ENCODE measurements at regions not wholly inside any gene's neighbourhood (a gene's known extent, or its start where the extent isn't known, plus 50 kb on each side); places are given as distances from the start of the nearest gene placed in this dataset.

- Mint-ChIP-seq H3K36me3 (no peaks in the 10 kb centered on the region), H3K27me3 (no peaks in the 10 kb centered on the region), H3K27ac (no peak overlapping the region), H3K4me1 (no peaks in the 10 kb centered on the region), H3K4me3 (no peak overlapping the region), H3K9me3 (peaks cover 0 to 1% (median 0%) of the 10 kb centered on the region in 7 donors)
- no peak for ATAC-seq (ENCODE audit: low read depth in 2 of 2)
- DNase-seq = no peak
Measured at GRCh38 chr3:29033511-29033910, 247.4 kb upstream of the RBMS3 start.

GRCh38 chr3:29050155-29050554 is 230.7 kb upstream of the RBMS3 start:
- Mint-ChIP-seq H3K27me3 (no peaks in the 10 kb centered on the region), H3K4me1 (no peaks in the 10 kb centered on the region), H3K4me3 (no peak overlapping the region), H3K27ac (no peak overlapping the region), H3K36me3 (no peaks in the 10 kb centered on the region), H3K9me3 (peaks cover 0 to 29% (median 10%) of the 10 kb centered on the region in 7 donors)
- ATAC-seq (ENCODE audit: low read depth in 2 of 2) = no peak
- DNase-seq = no peak

- peaks cover 0 to 59% (median 15%) of the 10 kb centered on the region in 7 donors for H3K9me3 Mint-ChIP-seq
- H3K36me3 Mint-ChIP-seq = no peaks in the 10 kb centered on the region
- no peaks in the 10 kb centered on the region for H3K4me1 Mint-ChIP-seq
- no peak for ATAC-seq (ENCODE audit: low read depth in 2 of 2)
- no peaks in the 10 kb centered on the region for H3K27me3 Mint-ChIP-seq
- no peak for DNase-seq
- no peak overlapping the region for H3K4me3 Mint-ChIP-seq
- no peak overlapping the region for H3K27ac Mint-ChIP-seq
Measured at GRCh38 chr3:29057326-29057725, 223.5 kb upstream of the RBMS3 start.

- ATAC-seq (ENCODE audit: low read depth in 2 of 2) (no peak), DNase-seq (no peak)
- no peak overlapping the region for H3K27ac Mint-ChIP-seq
- H3K27me3 Mint-ChIP-seq = no peaks in the 10 kb centered on the region
- H3K36me3 Mint-ChIP-seq = no peaks in the 10 kb centered on the region
- no peak overlapping the region for H3K4me3 Mint-ChIP-seq
- no peaks in the 10 kb centered on the region for H3K4me1 Mint-ChIP-seq
- H3K9me3 Mint-ChIP-seq = peaks cover 0 to 17% (median 8%) of the 10 kb centered on the region in 7 donors
Measured at GRCh38 chr3:29064085-29064484, 216.8 kb upstream of the RBMS3 start.

- no peaks in the 10 kb centered on the region for H3K4me1 Mint-ChIP-seq
- no peaks in the 10 kb centered on the region for H3K27me3 Mint-ChIP-seq
- no peaks in the 10 kb centered on the region for H3K36me3 Mint-ChIP-seq
- DNase-seq (no peak), ATAC-seq (ENCODE audit: low read depth in 2 of 2) (no peak)
- H3K27ac Mint-ChIP-seq = no peak overlapping the region
- H3K9me3 Mint-ChIP-seq = peaks cover 0 to 12% (median 0%) of the 10 kb centered on the region in 7 donors
- no peak overlapping the region for H3K4me3 Mint-ChIP-seq
Measured at GRCh38 chr3:29065211-29065785, 215.6 kb upstream of the RBMS3 start.

- no peak for ATAC-seq (ENCODE audit: low read depth in 2 of 2)
- Mint-ChIP-seq H3K27me3 (no peaks in the 10 kb centered on the region), H3K27ac (no peak overlapping the region), H3K4me3 (no peak overlapping the region), H3K4me1 (no peaks in the 10 kb centered on the region), H3K9me3 (peaks cover 0 to 9% (median 4%) of the 10 kb centered on the region in 7 donors), H3K36me3 (no peaks in the 10 kb centered on the region)
- DNase-seq = no peak
Measured at GRCh38 chr3:29067007-29067406, 213.9 kb upstream of the RBMS3 start.

GRCh38 chr3:29070959-29071634 is 209.8 kb upstream of the RBMS3 start:
- no peak for DNase-seq
- no peak for ATAC-seq (ENCODE audit: low read depth in 2 of 2)
- Mint-ChIP-seq H3K27ac (no peak overlapping the region), H3K9me3 (peaks cover 0 to 16% (median 6%) of the 10 kb centered on the region in 7 donors), H3K4me3 (no peak overlapping the region), H3K36me3 (no peaks in the 10 kb centered on the region), H3K4me1 (no peaks in the 10 kb centered on the region), H3K27me3 (no peaks in the 10 kb centered on the region)

DNA sequence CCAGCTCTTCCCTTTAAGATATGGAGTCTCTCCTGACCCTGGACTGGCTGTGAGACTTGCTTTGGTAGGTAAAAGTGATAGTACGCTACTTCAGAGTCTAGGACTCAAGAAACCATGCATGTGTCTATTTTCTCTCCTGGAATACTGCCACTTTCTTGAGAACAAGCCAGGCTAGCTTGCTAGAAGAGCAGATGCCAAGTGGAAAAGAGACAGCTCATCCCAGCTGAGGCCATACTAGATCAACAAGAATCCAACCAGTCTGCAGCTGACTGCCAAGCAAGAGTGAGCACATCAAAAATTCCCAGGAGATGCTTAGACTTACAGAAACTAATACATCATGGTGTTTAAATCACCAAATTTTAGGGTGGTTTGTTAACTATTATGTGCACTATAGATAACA is 208.3 kb upstream of the RBMS3 start:
- DNase-seq (no peak), ATAC-seq (ENCODE audit: low read depth in 2 of 2) (no peak)
- Mint-ChIP-seq H3K27me3 (no peaks in the 10 kb centered on the region), H3K36me3 (no peaks in the 10 kb centered on the region), H3K4me1 (no peaks in the 10 kb centered on the region), H3K27ac (no peak overlapping the region), H3K4me3 (no peak overlapping the region), H3K9me3 (peaks cover 0 to 16% (median 8%) of the 10 kb centered on the region in 7 donors)

DNA sequence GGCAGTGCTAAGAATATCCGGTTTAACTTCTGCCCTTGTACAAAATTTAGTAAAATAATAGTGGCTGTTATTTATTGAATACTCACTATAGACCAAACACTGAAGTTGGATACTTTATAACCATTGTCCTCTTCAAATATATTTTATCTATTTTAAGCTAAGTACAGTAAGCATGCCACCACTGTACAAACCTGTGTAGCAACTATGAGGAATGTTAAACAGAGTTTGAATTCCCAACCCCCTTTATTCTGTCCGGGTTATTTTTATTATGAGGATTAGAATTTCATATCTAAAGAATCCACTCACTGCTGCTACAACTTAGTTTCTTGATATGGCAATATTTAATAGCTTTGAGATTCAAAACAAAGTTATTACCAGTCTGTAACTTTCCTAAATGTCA is 203.5 kb upstream of the RBMS3 start:
- H3K4me1 Mint-ChIP-seq = no peaks in the 10 kb centered on the region
- no peak overlapping the region for H3K27ac Mint-ChIP-seq
- H3K27me3 Mint-ChIP-seq = no peaks in the 10 kb centered on the region
- no peak overlapping the region for H3K4me3 Mint-ChIP-seq
- H3K9me3 Mint-ChIP-seq = peaks cover 0 to 8% (median 3%) of the 10 kb centered on the region in 7 donors
- DNase-seq (no peak), ATAC-seq (ENCODE audit: low read depth in 2 of 2) (no peak)
- no peaks in the 10 kb centered on the region for H3K36me3 Mint-ChIP-seq

DNA sequence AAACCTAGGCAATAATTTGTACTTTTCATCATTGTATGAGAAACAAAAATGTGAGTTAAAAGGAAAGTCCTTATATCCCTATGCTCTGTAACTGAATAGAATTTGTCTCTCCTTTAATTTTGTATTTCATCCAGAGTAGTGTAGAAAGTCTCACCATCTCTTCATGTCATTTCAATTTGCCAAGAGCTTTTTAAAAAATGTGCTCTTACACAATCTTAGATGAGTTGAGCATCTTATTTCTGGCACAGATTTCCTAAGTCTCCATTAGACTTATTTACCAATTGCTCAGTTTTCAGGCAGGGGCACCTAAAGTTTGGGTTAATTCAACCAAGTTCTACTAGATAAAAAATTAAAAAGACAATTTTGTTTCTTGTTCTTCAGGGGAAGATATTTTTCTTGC is 201.5 kb upstream of the RBMS3 start:
- Mint-ChIP-seq H3K27ac (no peak overlapping the region), H3K27me3 (no peaks in the 10 kb centered on the region), H3K36me3 (no peaks in the 10 kb centered on the region), H3K9me3 (peaks cover 0 to 4% (median 2%) of the 10 kb centered on the region in 7 donors), H3K4me1 (no peaks in the 10 kb centered on the region), H3K4me3 (no peak overlapping the region)
- ATAC-seq (ENCODE audit: low read depth in 2 of 2) (no peak), DNase-seq (no peak)

DNA sequence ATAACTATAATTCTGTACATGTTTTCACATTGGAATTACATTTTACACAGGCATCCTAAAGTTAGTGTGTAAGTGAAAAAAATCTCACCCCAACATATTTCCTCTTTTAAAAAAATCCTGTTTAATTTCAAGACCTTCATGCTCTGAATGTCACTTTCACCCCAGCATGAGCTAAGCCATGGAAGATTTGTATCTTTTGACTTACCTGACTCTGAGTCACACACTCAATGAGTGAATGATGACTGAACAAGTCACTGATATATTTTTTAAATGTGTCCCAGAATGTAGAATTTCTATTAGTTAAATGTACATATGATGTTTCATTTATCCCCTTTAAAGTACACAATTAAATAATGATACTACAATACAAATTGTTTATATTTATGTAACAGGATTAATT is 199.9 kb upstream of the RBMS3 start:
- H3K9me3 Mint-ChIP-seq = peaks cover 0 to 8% (median 3%) of the 10 kb centered on the region in 7 donors
- H3K27ac Mint-ChIP-seq = no peak overlapping the region
- H3K27me3 Mint-ChIP-seq = no peaks in the 10 kb centered on the region
- DNase-seq = no peak
- no peaks in the 10 kb centered on the region for H3K36me3 Mint-ChIP-seq
- H3K4me3 Mint-ChIP-seq = no peak overlapping the region
- ATAC-seq (ENCODE audit: low read depth in 2 of 2) = no peak
- H3K4me1 Mint-ChIP-seq = no peaks in the 10 kb centered on the region

- ATAC-seq (ENCODE audit: low read depth in 2 of 2) (no peak), DNase-seq (no peak)
- Mint-ChIP-seq H3K27ac (no peak overlapping the region), H3K9me3 (peaks cover 2 to 11% (median 3%) of the 10 kb centered on the region in 7 donors), H3K36me3 (no peaks in the 10 kb centered on the region), H3K4me3 (no peak overlapping the region), H3K4me1 (no peaks in the 10 kb centered on the region), H3K27me3 (no peaks in the 10 kb centered on the region)
Measured at GRCh38 chr3:29083081-29083480, 197.8 kb upstream of the RBMS3 start.

- ATAC-seq (ENCODE audit: low read depth in 2 of 2) (no peak), DNase-seq (no peak)
- no peak overlapping the region for H3K27ac Mint-ChIP-seq
- H3K27me3 Mint-ChIP-seq = no peaks in the 10 kb centered on the region
- peaks cover 2 to 11% (median 3%) of the 10 kb centered on the region in 7 donors for H3K9me3 Mint-ChIP-seq
- no peaks in the 10 kb centered on the region for H3K36me3 Mint-ChIP-seq
- H3K4me3 Mint-ChIP-seq = no peak overlapping the region
- H3K4me1 Mint-ChIP-seq = no peaks in the 10 kb centered on the region
Measured at GRCh38 chr3:29083676-29084075, 197.2 kb upstream of the RBMS3 start.

GRCh38 chr3:29088579-29088978 is 192.3 kb upstream of the RBMS3 start:
- no peak for ATAC-seq (ENCODE audit: low read depth in 2 of 2)
- no peak for DNase-seq
- Mint-ChIP-seq H3K27me3 (no peaks in the 10 kb centered on the region), H3K4me3 (no peak overlapping the region), H3K27ac (no peak overlapping the region), H3K36me3 (no peaks in the 10 kb centered on the region), H3K4me1 (no peaks in the 10 kb centered on the region), H3K9me3 (peaks cover 0 to 18% (median 3%) of the 10 kb centered on the region in 7 donors)

Measured in naive B cell (primary cell).